Dendritic cell treated with granulocyte-macrophage colony-stimulating factor and Interleukin-4, amounts not matched to agents 40 ng/mL and 50 ng/mL, for 4 days (primary cell): ENCODE measurements at regions not wholly inside any gene's neighbourhood (a gene's known extent, or its start where the extent isn't known, plus 50 kb on each side); places are given as distances from the start of the nearest gene placed in this dataset.

Source experiments
- H3K27ac Mint-ChIP-seq: one replicate; pipeline ENCODE4 v1.8.0; 2022; ENCODE audit warnings: mild to moderate bottlenecking, mixed read lengths
- H3K27me3 Mint-ChIP-seq: one replicate; pipeline ENCODE4 v1.8.0; 2022; ENCODE audit warnings: mild to moderate bottlenecking, mixed read lengths
- H3K36me3 Mint-ChIP-seq: one replicate; pipeline ENCODE4 v1.8.0; 2022; ENCODE audit warnings: low read depth, mixed read lengths
- H3K4me1 Mint-ChIP-seq: one replicate; pipeline ENCODE4 v1.8.0; 2022; ENCODE audit warnings: low read depth, mixed read lengths
- H3K4me3 Mint-ChIP-seq: one replicate; pipeline ENCODE4 v1.8.0; 2022; ENCODE audit warnings: mild to moderate bottlenecking, moderate library complexity, mixed read lengths
- H3K9me3 Mint-ChIP-seq: one replicate; pipeline ENCODE4 v1.8.0; 2022; ENCODE audit warnings: mixed read lengths
- intact Hi-C: fragments of 100-400 bp; cut with micrococcal nuclease; formaldehyde crosslinking; loops from one replicate; pipeline ENCODE4 v1.15.0; 2022

DNA sequence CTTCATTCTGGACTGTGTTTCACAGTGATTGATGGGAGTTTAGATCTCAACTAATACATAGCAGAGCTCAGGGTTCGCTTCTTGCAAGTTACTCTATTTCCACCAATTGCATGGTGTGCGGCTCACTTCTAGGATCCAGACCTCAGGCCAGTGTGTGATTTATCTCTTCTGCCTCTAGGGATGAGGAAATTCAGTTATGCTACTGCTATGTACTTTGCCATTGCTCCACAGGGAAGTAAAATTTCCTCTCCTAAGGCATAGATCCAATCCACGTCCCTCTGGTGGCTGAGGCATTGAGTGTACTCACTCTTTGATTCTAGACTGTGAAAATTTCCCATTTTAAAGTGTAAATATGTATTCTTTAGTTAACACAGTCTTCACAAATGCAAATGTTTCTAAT, 214.1 kb downstream of the HS3ST3B1 start:
- Mint-ChIP-seq H3K9me3 (peaks cover 4% of the 10 kb centered on the region), H3K4me1 (no peaks in the 10 kb centered on the region), H3K27me3 (no peaks in the 10 kb centered on the region), H3K4me3 (no peak overlapping the region), H3K27ac (no peak overlapping the region), H3K36me3 (no peaks in the 10 kb centered on the region)
- intact Hi-C loops = no loop called here

- intact Hi-C loops = no loop called here
- Mint-ChIP-seq H3K27ac (no peak overlapping the region), H3K9me3 (peaks cover 15% of the 10 kb centered on the region), H3K27me3 (no peaks in the 10 kb centered on the region), H3K4me1 (no peaks in the 10 kb centered on the region), H3K36me3 (no peaks in the 10 kb centered on the region), H3K4me3 (no peak overlapping the region)
These were observed 213.0 kb downstream of the HS3ST3B1 start for GRCh38 chr17:14513835-14514234.

DNA sequence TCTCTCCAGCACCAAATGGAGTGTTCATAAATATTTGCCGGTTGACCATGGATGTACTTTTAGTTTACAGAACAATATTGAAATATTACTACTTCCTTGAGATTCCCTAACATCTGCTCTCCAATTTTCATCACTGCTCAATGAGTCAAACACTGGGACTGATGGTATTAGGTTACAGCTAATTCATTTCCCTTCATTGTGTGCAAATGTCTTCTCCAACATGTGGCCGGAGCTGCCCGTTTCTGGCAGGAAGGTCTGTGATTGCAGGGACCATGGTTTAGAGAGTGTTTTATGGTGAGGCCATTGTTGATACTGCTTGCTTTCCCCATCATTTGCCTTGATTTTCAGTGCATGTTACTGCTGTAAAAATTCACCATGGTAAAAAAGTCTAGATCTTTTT, 209.3 kb downstream of the HS3ST3B1 start:
- intact Hi-C loops = no loop called here
- Mint-ChIP-seq H3K27me3 (no peaks in the 10 kb centered on the region), H3K27ac (no peak overlapping the region), H3K36me3 (no peaks in the 10 kb centered on the region), H3K4me3 (no peak overlapping the region), H3K9me3 (peaks cover 19% of the 10 kb centered on the region), H3K4me1 (no peaks in the 10 kb centered on the region)

- H3K4me1 Mint-ChIP-seq = no peaks in the 10 kb centered on the region
- H3K36me3 Mint-ChIP-seq = no peaks in the 10 kb centered on the region
- no peak overlapping the region for H3K27ac Mint-ChIP-seq
- intact Hi-C loops = no loop called here
- H3K27me3 Mint-ChIP-seq = no peaks in the 10 kb centered on the region
- H3K9me3 Mint-ChIP-seq = peaks cover 22% of the 10 kb centered on the region
- no peak overlapping the region for H3K4me3 Mint-ChIP-seq
These were observed 207.3 kb downstream of the HS3ST3B1 start for GRCh38 chr17:14508156-14508555.

GRCh38 chr17:14506364-14506763, 205.5 kb downstream of the HS3ST3B1 start:
- H3K4me3 Mint-ChIP-seq = no peak overlapping the region
- H3K27ac Mint-ChIP-seq = no peak overlapping the region
- no peaks in the 10 kb centered on the region for H3K27me3 Mint-ChIP-seq
- H3K36me3 Mint-ChIP-seq = no peaks in the 10 kb centered on the region
- H3K4me1 Mint-ChIP-seq = no peaks in the 10 kb centered on the region
- H3K9me3 Mint-ChIP-seq = peaks cover 22% of the 10 kb centered on the region
- intact Hi-C loops = no loop called here

GRCh38 chr17:14505606-14506005, 204.7 kb downstream of the HS3ST3B1 start:
- Mint-ChIP-seq H3K4me1 (no peaks in the 10 kb centered on the region), H3K27me3 (no peaks in the 10 kb centered on the region), H3K4me3 (no peak overlapping the region), H3K9me3 (peaks cover 22% of the 10 kb centered on the region), H3K27ac (no peak overlapping the region), H3K36me3 (no peaks in the 10 kb centered on the region)
- intact Hi-C loops = no loop called here

- no peaks in the 10 kb centered on the region for H3K36me3 Mint-ChIP-seq
- no peaks in the 10 kb centered on the region for H3K4me1 Mint-ChIP-seq
- H3K9me3 Mint-ChIP-seq = peaks cover 2% of the 10 kb centered on the region
- H3K27ac Mint-ChIP-seq = no peak overlapping the region
- H3K27me3 Mint-ChIP-seq = no peaks in the 10 kb centered on the region
- intact Hi-C loops = no loop called here
- H3K4me3 Mint-ChIP-seq = no peak overlapping the region
These were observed 199.1 kb downstream of the HS3ST3B1 start for GRCh38 chr17:14499976-14500375.

- H3K36me3 Mint-ChIP-seq = no peaks in the 10 kb centered on the region
- H3K4me3 Mint-ChIP-seq = no peak overlapping the region
- no peaks in the 10 kb centered on the region for H3K9me3 Mint-ChIP-seq
- no peaks in the 10 kb centered on the region for H3K27me3 Mint-ChIP-seq
- H3K4me1 Mint-ChIP-seq = no peaks in the 10 kb centered on the region
- H3K27ac Mint-ChIP-seq = no peak overlapping the region
- intact Hi-C loops = no loop called here
These were observed 197.9 kb downstream of the HS3ST3B1 start for GRCh38 chr17:14498812-14499211.

GRCh38 chr17:14494161-14494560, 193.3 kb downstream of the HS3ST3B1 start:
- Mint-ChIP-seq H3K36me3 (no peaks in the 10 kb centered on the region), H3K27ac (no peak overlapping the region), H3K4me3 (no peak overlapping the region), H3K4me1 (no peaks in the 10 kb centered on the region), H3K27me3 (no peaks in the 10 kb centered on the region), H3K9me3 (no peaks in the 10 kb centered on the region)
- intact Hi-C loops = no loop called here

- Mint-ChIP-seq H3K4me3 (no peak overlapping the region), H3K36me3 (no peaks in the 10 kb centered on the region), H3K9me3 (peaks cover 9% of the 10 kb centered on the region), H3K27ac (no peak overlapping the region), H3K4me1 (no peaks in the 10 kb centered on the region), H3K27me3 (no peaks in the 10 kb centered on the region)
- intact Hi-C loops = no loop called here
These were observed 189.1 kb downstream of the HS3ST3B1 start for GRCh38 chr17:14489986-14490385.

DNA sequence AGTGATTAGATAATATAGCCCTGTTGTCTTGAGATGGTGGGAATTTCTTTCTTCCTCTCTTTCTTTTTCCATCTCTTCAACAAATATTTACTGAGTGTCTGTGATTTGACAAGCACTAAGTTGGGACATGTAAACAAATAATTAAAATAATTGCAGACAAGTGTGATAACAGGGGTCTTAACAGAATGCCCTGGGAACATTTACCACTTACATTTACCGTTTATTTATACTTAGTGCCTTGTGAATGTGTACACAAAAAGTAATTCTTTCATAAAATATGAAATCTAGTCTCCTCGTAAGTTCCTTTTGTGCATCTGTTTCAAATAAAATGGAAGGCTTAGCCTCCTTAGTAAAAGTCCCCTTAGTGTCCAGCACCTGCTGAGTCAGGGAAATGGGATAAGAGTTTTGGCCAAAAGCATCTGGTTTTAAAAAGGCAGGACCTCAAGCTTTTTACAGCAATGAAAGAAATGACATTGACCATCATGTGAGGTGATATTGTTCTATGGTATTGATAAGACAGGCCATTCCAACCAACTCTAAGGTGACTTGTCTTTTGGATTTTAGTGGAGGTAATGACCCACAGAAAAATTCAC, 188.2 kb downstream of the HS3ST3B1 start:
- H3K27me3 Mint-ChIP-seq = no peaks in the 10 kb centered on the region
- no peak overlapping the region for H3K4me3 Mint-ChIP-seq
- peaks cover 9% of the 10 kb centered on the region for H3K9me3 Mint-ChIP-seq
- no peaks in the 10 kb centered on the region for H3K36me3 Mint-ChIP-seq
- H3K27ac Mint-ChIP-seq = no peak overlapping the region
- intact Hi-C loops = no loop called here
- H3K4me1 Mint-ChIP-seq = no peaks in the 10 kb centered on the region

GRCh38 chr17:14487068-14487467, 186.2 kb downstream of the HS3ST3B1 start:
- Mint-ChIP-seq H3K27me3 (no peaks in the 10 kb centered on the region), H3K9me3 (peaks cover 9% of the 10 kb centered on the region), H3K27ac (no peak overlapping the region), H3K4me1 (no peaks in the 10 kb centered on the region), H3K4me3 (no peak overlapping the region), H3K36me3 (no peaks in the 10 kb centered on the region)
- intact Hi-C loops = no loop called here

DNA sequence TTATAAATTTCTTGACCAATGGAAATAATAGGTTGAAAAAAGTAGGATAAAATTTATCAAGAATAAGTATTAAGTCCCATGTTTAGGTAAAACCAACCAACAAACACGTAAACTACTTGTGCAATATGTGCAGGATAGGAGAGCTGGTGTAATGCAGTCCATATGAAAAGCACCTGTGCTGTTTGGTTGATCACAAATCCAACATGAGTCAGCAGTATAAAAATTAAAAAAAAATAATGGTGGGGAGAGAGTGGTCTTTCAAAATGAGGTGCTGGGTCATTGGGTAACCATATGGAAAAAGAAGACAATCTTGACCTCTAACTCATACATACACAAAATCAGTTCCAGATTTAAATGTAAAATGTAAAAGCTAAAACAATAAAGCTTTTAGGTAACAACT, 181.8 kb downstream of the HS3ST3B1 start:
- Mint-ChIP-seq H3K27ac (no peak overlapping the region), H3K4me1 (no peaks in the 10 kb centered on the region), H3K4me3 (no peak overlapping the region), H3K9me3 (peaks cover 11% of the 10 kb centered on the region), H3K27me3 (no peaks in the 10 kb centered on the region), H3K36me3 (no peaks in the 10 kb centered on the region)
- intact Hi-C loops = no loop called here

- peaks cover 11% of the 10 kb centered on the region for H3K9me3 Mint-ChIP-seq
- intact Hi-C loops = no loop called here
- no peaks in the 10 kb centered on the region for H3K4me1 Mint-ChIP-seq
- no peaks in the 10 kb centered on the region for H3K27me3 Mint-ChIP-seq
- no peak overlapping the region for H3K27ac Mint-ChIP-seq
- no peak overlapping the region for H3K4me3 Mint-ChIP-seq
- no peaks in the 10 kb centered on the region for H3K36me3 Mint-ChIP-seq
These were observed 180.8 kb downstream of the HS3ST3B1 start for GRCh38 chr17:14481664-14482063.

DNA sequence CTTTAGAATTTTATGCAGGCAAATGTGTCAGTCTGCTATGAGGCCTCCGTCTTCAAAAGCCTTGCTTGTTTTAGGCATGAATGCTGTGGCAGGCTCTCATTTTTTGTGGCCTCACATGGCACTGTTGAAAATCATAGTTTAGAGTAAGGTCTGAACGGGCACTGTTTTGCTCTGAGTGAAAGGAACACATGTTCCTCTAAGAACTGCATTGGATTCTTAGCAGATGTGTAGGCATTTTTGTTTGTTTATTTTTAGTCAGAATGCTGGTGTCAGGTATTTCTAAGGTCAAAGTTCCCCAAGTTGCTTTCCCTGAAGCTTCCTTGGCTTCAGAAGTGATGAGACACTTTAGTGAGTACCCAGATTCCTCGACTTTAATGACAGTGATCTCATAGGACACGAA, 173.7 kb downstream of the HS3ST3B1 start:
- Mint-ChIP-seq H3K9me3 (peaks cover 9% of the 10 kb centered on the region), H3K27me3 (no peaks in the 10 kb centered on the region), H3K36me3 (no peaks in the 10 kb centered on the region), H3K4me3 (no peak overlapping the region), H3K4me1 (no peaks in the 10 kb centered on the region), H3K27ac (no peak overlapping the region)
- intact Hi-C loops = no loop called here
